Transverse colon (tissue), 3 donors: ENCODE measurements at regions not wholly inside any gene's neighbourhood (a gene's known extent, or its start where the extent isn't known, plus 50 kb on each side); places are given as distances from the start of the nearest gene placed in this dataset.

Experiments used
- CTCF ChIP-seq, 5 experiments: fragments of 200-600 bp in 3 of 5; fragments of 450-650 bp in 2 of 5; sonication (generic) in 3 of 5; IDR thresholded peaks; 1 replicate in 2 of 5; 2 replicates in 3 of 5; pipeline ENCODE4 v1.5.1; 2016 to 2017; ENCODE audit warnings: antibody characterized with exemption in 5 of 5, inconsistent platforms in 3 of 5, mild to moderate bottlenecking in 2 of 5, moderate library complexity in 1 of 5
- EP300 ChIP-seq: sonication (generic); formaldehyde crosslinking; IDR thresholded peaks from one replicate; pipeline ENCODE4 v1.6.1; 2017; ENCODE audit warnings: antibody characterized with exemption, low read depth

GRCh38 chr6:95135182-95135581 lies 442.2 kb upstream of the MANEA start:
- no peak for TF ChIP-seq EP300
- no peak for TF ChIP-seq CTCF (IDR thresholded peaks at IDR 0.05)
